CD4-positive, alpha-beta memory T cell (primary cell): ENCODE measurements at regions not wholly inside any gene's neighbourhood (a gene's known extent, or its start where the extent isn't known, plus 50 kb on each side); places are given as distances from the start of the nearest gene placed in this dataset.

Source experiments
- CTCF ChIA-PET: fragments of 350-600 bp; sonication (Branson Sonifier 250); formaldehyde crosslinking; loops from one replicate; lab custom pipeline; 2021; ENCODE audit warnings: inconsistent platforms; ENCODE audit not compliant: partially characterized antibody; lab: Charles Lee
- POLR2A ChIA-PET: fragments of 350-600 bp; sonication (Branson Sonifier 250); formaldehyde crosslinking; loops from one replicate; lab custom pipeline; 2021; ENCODE audit not compliant: partially characterized antibody; lab: Charles Lee
- DNase-seq, 5 donors: peaks; one replicate each; pipeline versions ENCODE4 v3.0.0 to v3.0.0-alpha.2; 2020 to 2022; ENCODE audit warnings: mixed read lengths in 1 of 5
- H3K27ac ChIP-seq: one replicate; pipeline ENCODE4 v1.7.0; 2013; ENCODE audit warnings: low read depth, low read length
- H3K27me3 ChIP-seq: 2 replicates; pipeline ENCODE4 v1.7.0; 2013; ENCODE audit warnings: mild to moderate bottlenecking, low read length, moderate library complexity; ENCODE audit not compliant: insufficient read depth
- H3K36me3 ChIP-seq: 2 replicates; pipeline ENCODE4 v1.7.0; 2013; ENCODE audit warnings: mild to moderate bottlenecking, low read length, moderate library complexity; ENCODE audit not compliant: insufficient read depth
- H3K4me1 ChIP-seq: 2 replicates; pipeline ENCODE4 v1.7.0; 2013; ENCODE audit warnings: mild to moderate bottlenecking, low read length, moderate library complexity; ENCODE audit not compliant: insufficient read depth
- H3K4me3 ChIP-seq, 2 donors: one replicate each; pipeline ENCODE4 v1.7.0; 2013; ENCODE audit warnings: low read length in 2 of 2, mild to moderate bottlenecking in 1 of 2
- H3K9me3 ChIP-seq, 2 donors: one replicate each; pipeline ENCODE4 v1.7.0; 2013; ENCODE audit warnings: low read length in 2 of 2, control low read depth in 1 of 2; ENCODE audit not compliant: control insufficient read depth in 1 of 2
- H3K27ac Mint-ChIP-seq, 7 donors: one replicate each; pipeline ENCODE4 v1.8.0; 2020 to 2021; ENCODE audit warnings: mixed read lengths in 7 of 7, mild to moderate bottlenecking in 6 of 7, inconsistent platforms in 3 of 7, moderate library complexity in 3 of 7
- H3K27me3 Mint-ChIP-seq, 2 donors: one replicate each; pipeline ENCODE4 v1.8.0; 2020 to 2021; ENCODE audit warnings: mixed read lengths in 2 of 2
- H3K36me3 Mint-ChIP-seq, 2 donors: one replicate each; pipeline ENCODE4 v1.8.0; 2020 to 2021; ENCODE audit warnings: mixed read lengths in 2 of 2, inconsistent platforms in 1 of 2, mild to moderate bottlenecking in 1 of 2
- H3K4me1 Mint-ChIP-seq, 4 donors: one replicate each; pipeline ENCODE4 v1.8.0; 2020 to 2021; ENCODE audit warnings: mixed read lengths in 4 of 4, mild to moderate bottlenecking in 1 of 4
- H3K4me3 Mint-ChIP-seq, 8 donors: one replicate each; pipeline ENCODE4 v1.8.0; 2020 to 2021; ENCODE audit warnings: mixed read lengths in 8 of 8, mild to moderate bottlenecking in 7 of 8, moderate library complexity in 6 of 8, inconsistent platforms in 3 of 8
- H3K9me3 Mint-ChIP-seq, 8 donors: one replicate each; pipeline ENCODE4 v1.8.0; 2020 to 2021; ENCODE audit warnings: mixed read lengths in 8 of 8, mild to moderate bottlenecking in 5 of 8, inconsistent platforms in 3 of 8, moderate library complexity in 1 of 8
- intact Hi-C: fragments of 100-400 bp; cut with micrococcal nuclease; formaldehyde crosslinking; loops from one replicate; pipeline ENCODE4 v1.15.1; 2023

GRCh38 chr2:8046849-8047248 lies 635.0 kb upstream of the ID2 start:
- peaks cover 0 to 4% (median 0%) of the 10 kb centered on the region in 4 donors for H3K4me1 Mint-ChIP-seq
- CTCF ChIA-PET: no interaction called here
- intact Hi-C loops: no loop called here

GRCh38 chr2:8049176-8049575 lies 632.7 kb upstream of the ID2 start:
- Mint-ChIP-seq H3K27ac (no peak overlapping the region), H3K4me3 (no peak overlapping the region), H3K36me3 (no peaks in the 10 kb centered on the region), H3K27me3 (no peaks in the 10 kb centered on the region), H3K9me3 (peaks cover 0 to 3% (median 0%) of the 10 kb centered on the region in 8 donors), H3K4me1 (peaks cover 0 to 4% (median 0%) of the 10 kb centered on the region in 4 donors)
- Histone ChIP-seq H3K36me3 (no peaks in the 10 kb centered on the region), H3K4me1 (no peaks in the 10 kb centered on the region), H3K9me3 (no peaks in the 10 kb centered on the region), H3K4me3 (no peak overlapping the region), H3K27me3 (no peaks in the 10 kb centered on the region), H3K27ac (no peak overlapping the region)
- ChIA-PET CTCF (no interaction called here), POLR2A (no interaction called here)
- intact Hi-C loops: no loop called here
- no peak for DNase-seq

More at GRCh38 chr2:8046849-8047248, 635.0 kb upstream of the ID2 start:
- H3K9me3 Mint-ChIP-seq: peaks cover 0 to 4% (median 2%) of the 10 kb centered on the region in 8 donors
- POLR2A ChIA-PET: no interaction called here
- DNase-seq: no peak
- H3K27ac ChIP-seq: no peak overlapping the region
- H3K27me3 Mint-ChIP-seq: no peaks in the 10 kb centered on the region
- no peaks in the 10 kb centered on the region for H3K36me3 ChIP-seq
- H3K4me1 ChIP-seq: no peaks in the 10 kb centered on the region
- no peak overlapping the region for H3K4me3 ChIP-seq
- no peaks in the 10 kb centered on the region for H3K9me3 ChIP-seq
- H3K27ac Mint-ChIP-seq: no peak overlapping the region
- H3K4me3 Mint-ChIP-seq: no peak overlapping the region
- H3K27me3 ChIP-seq: no peaks in the 10 kb centered on the region
- no peaks in the 10 kb centered on the region for H3K36me3 Mint-ChIP-seq

- no peaks in the 10 kb centered on the region for H3K4me1 ChIP-seq
- no peaks in the 10 kb centered on the region for H3K9me3 ChIP-seq
- POLR2A ChIA-PET: no interaction called here
- intact Hi-C loops: no loop called here
- H3K27me3 ChIP-seq: no peaks in the 10 kb centered on the region
- Mint-ChIP-seq H3K27ac (no peak overlapping the region), H3K4me1 (peaks cover 0 to 4% (median 0%) of the 10 kb centered on the region in 4 donors), H3K27me3 (no peaks in the 10 kb centered on the region), H3K4me3 (no peak overlapping the region), H3K9me3 (peaks cover 0 to 3% (median 0%) of the 10 kb centered on the region in 8 donors), H3K36me3 (no peaks in the 10 kb centered on the region)
- CTCF ChIA-PET: no interaction called here
- no peaks in the 10 kb centered on the region for H3K36me3 ChIP-seq
- H3K4me3 ChIP-seq: no peak overlapping the region
- DNase-seq: no peak
- no peak overlapping the region for H3K27ac ChIP-seq
Observed at GRCh38 chr2:8049851-8050571, 631.8 kb upstream of the ID2 start.

- POLR2A ChIA-PET: no interaction called here
- H3K9me3 Mint-ChIP-seq: peaks cover 0 to 9% (median 3%) of the 10 kb centered on the region in 8 donors
Observed at GRCh38 chr2:8053216-8053615, 628.6 kb upstream of the ID2 start.

GRCh38 chr2:8054070-8054469 lies 627.8 kb upstream of the ID2 start:
- H3K4me1 ChIP-seq: no peaks in the 10 kb centered on the region
- H3K36me3 ChIP-seq: no peaks in the 10 kb centered on the region
- no peak overlapping the region for H3K4me3 ChIP-seq
- H3K4me3 Mint-ChIP-seq: no peak overlapping the region
- H3K4me1 Mint-ChIP-seq: peaks cover 0 to 4% (median 0%) of the 10 kb centered on the region in 4 donors
- DNase-seq: no peak
- POLR2A ChIA-PET: no interaction called here
- no peaks in the 10 kb centered on the region for H3K27me3 Mint-ChIP-seq
- intact Hi-C loops: no loop called here
- no peak overlapping the region for H3K27ac Mint-ChIP-seq
- H3K27me3 ChIP-seq: no peaks in the 10 kb centered on the region
- H3K9me3 Mint-ChIP-seq: peaks cover 0 to 10% (median 3%) of the 10 kb centered on the region in 8 donors
- no peaks in the 10 kb centered on the region for H3K36me3 Mint-ChIP-seq
- no peaks in the 10 kb centered on the region for H3K9me3 ChIP-seq
- CTCF ChIA-PET: interaction anchor here (1.0 kb wide), 1 partner anchor 8 kb away, joined by 3 read pairs; no protein-coding TSS in a partner anchor
- H3K27ac ChIP-seq: no peak overlapping the region

More at GRCh38 chr2:8053216-8053615, 628.6 kb upstream of the ID2 start:
- Histone ChIP-seq H3K9me3 (no peaks in the 10 kb centered on the region), H3K4me1 (no peaks in the 10 kb centered on the region), H3K4me3 (no peak overlapping the region), H3K27ac (no peak overlapping the region), H3K27me3 (no peaks in the 10 kb centered on the region), H3K36me3 (no peaks in the 10 kb centered on the region)
- peak overlapping the region in 1 of 7 donors; percentile 1 for H3K27ac Mint-ChIP-seq
- no peaks in the 10 kb centered on the region for H3K36me3 Mint-ChIP-seq
- intact Hi-C loops: no loop called here
- no peak overlapping the region for H3K4me3 Mint-ChIP-seq
- no peak for DNase-seq
- H3K4me1 Mint-ChIP-seq: peaks cover 0 to 4% (median 0%) of the 10 kb centered on the region in 4 donors
- H3K27me3 Mint-ChIP-seq: no peaks in the 10 kb centered on the region
- CTCF ChIA-PET: interaction anchor here (1.0 kb wide), 1 partner anchor 8 kb away, joined by 3 read pairs; no protein-coding TSS in a partner anchor

GRCh38 chr2:8058652-8059051 lies 623.2 kb upstream of the ID2 start:
- H3K9me3 ChIP-seq: no peaks in the 10 kb centered on the region
- Mint-ChIP-seq H3K4me1 (peaks cover 0 to 2% (median 0%) of the 10 kb centered on the region in 4 donors), H3K4me3 (no peak overlapping the region), H3K27me3 (no peaks in the 10 kb centered on the region), H3K36me3 (no peaks in the 10 kb centered on the region), H3K27ac (no peak overlapping the region), H3K9me3 (peaks cover 0 to 10% (median 3%) of the 10 kb centered on the region in 8 donors)
- no peak overlapping the region for H3K27ac ChIP-seq
- intact Hi-C loops: no loop called here
- H3K36me3 ChIP-seq: no peaks in the 10 kb centered on the region
- H3K27me3 ChIP-seq: no peaks in the 10 kb centered on the region
- POLR2A ChIA-PET: no interaction called here
- no peaks in the 10 kb centered on the region for H3K4me1 ChIP-seq
- no peak overlapping the region for H3K4me3 ChIP-seq
- DNase-seq: no peak
- CTCF ChIA-PET: no interaction called here

- CTCF ChIA-PET: no interaction called here
- peaks cover 0 to 10% (median 3%) of the 10 kb centered on the region in 8 donors for H3K9me3 Mint-ChIP-seq
- no peak for DNase-seq
- no peak overlapping the region for H3K27ac ChIP-seq
- H3K4me1 ChIP-seq: no peaks in the 10 kb centered on the region
- H3K36me3 ChIP-seq: no peaks in the 10 kb centered on the region
- H3K9me3 ChIP-seq: no peaks in the 10 kb centered on the region
- H3K36me3 Mint-ChIP-seq: no peaks in the 10 kb centered on the region
- H3K4me1 Mint-ChIP-seq: peaks cover 0 to 2% (median 0%) of the 10 kb centered on the region in 4 donors
- intact Hi-C loops: no loop called here
- no peaks in the 10 kb centered on the region for H3K27me3 ChIP-seq
- no peaks in the 10 kb centered on the region for H3K27me3 Mint-ChIP-seq
- H3K27ac Mint-ChIP-seq: no peak overlapping the region
- POLR2A ChIA-PET: no interaction called here
- H3K4me3 ChIP-seq: no peak overlapping the region
- H3K4me3 Mint-ChIP-seq: no peak overlapping the region
Observed at GRCh38 chr2:8059255-8059654, 622.6 kb upstream of the ID2 start.
